Heart left ventricle (tissue), 13 donors: ENCODE measurements at regions not wholly inside any gene's neighbourhood (a gene's known extent, or its start where the extent isn't known, plus 50 kb on each side); places are given as distances from the start of the nearest gene placed in this dataset.

Experiments
- POLR2A ChIP-seq, 2 donors: fragments of 450-650 bp; IDR thresholded peaks; one replicate each; pipeline ENCODE4 v1.6.1; 2017; ENCODE audit warnings: antibody characterized with exemption in 2 of 2, mild to moderate bottlenecking in 2 of 2, moderate library complexity in 2 of 2
- TF ChIP-seq, protein P1 (sequence below), 12 donors: fragments of 200-600 bp; sonication (generic) in 4 of 12; IDR thresholded peaks; one replicate each; pipeline versions ENCODE4 v1.5.0 to v1.8.0; 2018 to 2022; ENCODE audit warnings: antibody characterized with exemption in 12 of 12, mild to moderate bottlenecking in 5 of 12
- donor health status: ischemic (EF 13 %, LVEDD 7.1; RV severe dilation, severe dysfunction).
- donor health status: DM: no; HTN: yes; CAD: no.
- donor health status: DM: no; HTN: no; CAD: no.
- donor health status: ischemic (EF 25% LVEDD 6.9; RV normal size, moderate dysfunction).
- donor health status: ischemic (EF 25% LVEDD 5.7; RV mildly dilated, moderate dysfunction).
- donor health status: ischemic (EF 35%, LVEDD 5.7; RV mildly dilated, moderate dysfunction).
- donor health status: nonischemic (EF 11% LVEDD 7.7; RV severe dilation, severe dysfunction).
- donor health status: DM: yes; HTN: yes; CAD: no.
- donor health status: PGD.
- donor health status: ischemic (EF 29% LVEDD 5.4; RV normal size, mild dysfunction).
- donor health status: nonischemic (EF 23%, LVEDD 6.1; RV moderate dilation, normal function).

DNA sequence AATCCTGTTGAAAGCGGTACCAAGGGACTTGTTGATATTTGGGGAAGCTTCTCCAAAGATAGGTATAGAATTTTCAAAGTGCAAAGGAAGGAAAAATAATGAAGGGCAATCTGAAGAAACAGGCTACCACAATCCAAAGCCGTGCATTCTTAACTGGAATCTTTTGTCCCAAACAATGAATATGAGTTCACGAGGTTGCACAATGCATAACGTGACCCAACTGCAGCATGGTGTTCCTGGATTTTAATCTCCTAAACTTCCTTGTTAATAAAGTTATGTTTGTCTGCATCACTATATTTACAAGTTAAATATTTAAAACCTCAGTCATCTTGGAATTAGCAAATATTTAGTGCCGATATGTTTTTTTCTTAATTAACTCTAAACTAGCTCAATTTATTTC, 203.7 kb downstream of the WDR11 start:
- TF ChIP-seq, protein P1, sequence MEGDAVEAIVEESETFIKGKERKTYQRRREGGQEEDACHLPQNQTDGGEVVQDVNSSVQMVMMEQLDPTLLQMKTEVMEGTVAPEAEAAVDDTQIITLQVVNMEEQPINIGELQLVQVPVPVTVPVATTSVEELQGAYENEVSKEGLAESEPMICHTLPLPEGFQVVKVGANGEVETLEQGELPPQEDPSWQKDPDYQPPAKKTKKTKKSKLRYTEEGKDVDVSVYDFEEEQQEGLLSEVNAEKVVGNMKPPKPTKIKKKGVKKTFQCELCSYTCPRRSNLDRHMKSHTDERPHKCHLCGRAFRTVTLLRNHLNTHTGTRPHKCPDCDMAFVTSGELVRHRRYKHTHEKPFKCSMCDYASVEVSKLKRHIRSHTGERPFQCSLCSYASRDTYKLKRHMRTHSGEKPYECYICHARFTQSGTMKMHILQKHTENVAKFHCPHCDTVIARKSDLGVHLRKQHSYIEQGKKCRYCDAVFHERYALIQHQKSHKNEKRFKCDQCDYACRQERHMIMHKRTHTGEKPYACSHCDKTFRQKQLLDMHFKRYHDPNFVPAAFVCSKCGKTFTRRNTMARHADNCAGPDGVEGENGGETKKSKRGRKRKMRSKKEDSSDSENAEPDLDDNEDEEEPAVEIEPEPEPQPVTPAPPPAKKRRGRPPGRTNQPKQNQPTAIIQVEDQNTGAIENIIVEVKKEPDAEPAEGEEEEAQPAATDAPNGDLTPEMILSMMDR (IDR thresholded peaks at IDR 0.05): no peak
- TF ChIP-seq POLR2A (IDR thresholded peaks at IDR 0.05): no peak
